Posterior cingulate gyrus (tissue), 11 donors: ENCODE measurements at regions not wholly inside any gene's neighbourhood (a gene's known extent, or its start where the extent isn't known, plus 50 kb on each side); places are given as distances from the start of the nearest gene placed in this dataset.

Experiments
- DNase-seq, 10 donors: peaks; one replicate each; pipeline versions ENCODE4 v3.0.0 to v3.0.0-alpha.2; 2020 to 2021; ENCODE audit warnings: mixed read lengths in 3 of 10
- intact Hi-C: fragments of 100-400 bp; cut with DNase I; formaldehyde crosslinking; loops from one replicate; pipeline ENCODE4 v1.15.1; 2023

- intact Hi-C loops = no loop called here
- no peak for DNase-seq
Observed at GRCh38 chr18:56545464-56545863, 92.9 kb downstream of the TXNL1 start.

GRCh38 chr18:56542476-56542875 is 95.9 kb downstream of the TXNL1 start:
- intact Hi-C loops = no loop called here
- no peak for DNase-seq

- DNase-seq = no peak
Observed at GRCh38 chr18:56541793-56542192, 96.6 kb downstream of the TXNL1 start.

GRCh38 chr18:56541340-56541739 is 97.1 kb downstream of the TXNL1 start:
- DNase-seq = no peak
- intact Hi-C loops = no loop called here

More at GRCh38 chr18:56541793-56542192, 96.6 kb downstream of the TXNL1 start:
- intact Hi-C loops = no loop called here

GRCh38 chr18:56538746-56539145 is 99.6 kb downstream of the TXNL1 start:
- intact Hi-C loops = no loop called here
- no peak for DNase-seq

GRCh38 chr18:56532176-56532840 is 106.1 kb downstream of the TXNL1 start:
- no peak for DNase-seq
- intact Hi-C loops = no loop called here

- intact Hi-C loops = no loop called here
- no peak for DNase-seq
Observed at GRCh38 chr18:56522816-56523215, 115.6 kb downstream of the TXNL1 start.

- intact Hi-C loops = no loop called here
- no peak for DNase-seq
Observed at GRCh38 chr18:56521263-56521662, 117.1 kb downstream of the TXNL1 start.

GRCh38 chr18:56517761-56518160 is 120.6 kb downstream of the TXNL1 start:
- intact Hi-C loops = no loop called here
- no peak for DNase-seq

GRCh38 chr18:56517196-56517595 is 121.2 kb downstream of the TXNL1 start:
- no peak for DNase-seq
- intact Hi-C loops = no loop called here

GRCh38 chr18:56516789-56517188 is 121.6 kb downstream of the TXNL1 start:
- DNase-seq = no peak

GRCh38 chr18:56515522-56515921 is 122.9 kb downstream of the TXNL1 start:
- DNase-seq = no peak
- intact Hi-C loops = no loop called here

More at GRCh38 chr18:56516789-56517188, 121.6 kb downstream of the TXNL1 start:
- intact Hi-C loops = no loop called here

GRCh38 chr18:56511996-56512395 is 126.4 kb downstream of the TXNL1 start:
- intact Hi-C loops = no loop called here
- DNase-seq = no peak

- intact Hi-C loops = no loop called here
- no peak for DNase-seq
Observed at GRCh38 chr18:56510108-56510507, 128.3 kb downstream of the TXNL1 start.

GRCh38 chr18:56509656-56510055 is 128.7 kb downstream of the TXNL1 start:
- DNase-seq = no peak
- intact Hi-C loops = no loop called here

- intact Hi-C loops = no loop called here
- no peak for DNase-seq
Observed at GRCh38 chr18:56508370-56509036, 129.9 kb downstream of the TXNL1 start.

GRCh38 chr18:56505971-56506370 is 132.4 kb downstream of the TXNL1 start:
- intact Hi-C loops = no loop called here
- DNase-seq = no peak

- no peak for DNase-seq
- intact Hi-C loops = no loop called here
Observed at GRCh38 chr18:56505293-56505692, 133.1 kb downstream of the TXNL1 start.

GRCh38 chr18:56501896-56502295 is 136.5 kb downstream of the TXNL1 start:
- intact Hi-C loops = no loop called here
- no peak for DNase-seq

- no peak for DNase-seq
- intact Hi-C loops = no loop called here
Observed at GRCh38 chr18:56495884-56496283, 142.5 kb downstream of the TXNL1 start.

GRCh38 chr18:56493531-56493930 is 144.9 kb downstream of the TXNL1 start:
- no peak for DNase-seq
- intact Hi-C loops = no loop called here

GRCh38 chr18:56492136-56492535 is 146.3 kb downstream of the TXNL1 start:
- no peak for DNase-seq
- intact Hi-C loops = no loop called here
